GM18520 (cell line): ENCODE measurements at regions not wholly inside any gene's neighbourhood (a gene's known extent, or its start where the extent isn't known, plus 50 kb on each side); places are given as distances from the start of the nearest gene placed in this dataset.
A peak's percentile ranks its signal among the peaks of the same experiment; 100 is the strongest.
"Not testable (repeated sequence)": the region's sequence is repeated elsewhere in the genome, so short reads cannot be mapped to it uniquely, and the experiment has no call there.

Experiments used
- ATAC-seq: cut with Tn5 transposase; IDR thresholded peaks from one replicate; pipeline ENCODE4 v1.9.1; 2021; ENCODE audit not compliant: unreplicated experiment

DNA sequence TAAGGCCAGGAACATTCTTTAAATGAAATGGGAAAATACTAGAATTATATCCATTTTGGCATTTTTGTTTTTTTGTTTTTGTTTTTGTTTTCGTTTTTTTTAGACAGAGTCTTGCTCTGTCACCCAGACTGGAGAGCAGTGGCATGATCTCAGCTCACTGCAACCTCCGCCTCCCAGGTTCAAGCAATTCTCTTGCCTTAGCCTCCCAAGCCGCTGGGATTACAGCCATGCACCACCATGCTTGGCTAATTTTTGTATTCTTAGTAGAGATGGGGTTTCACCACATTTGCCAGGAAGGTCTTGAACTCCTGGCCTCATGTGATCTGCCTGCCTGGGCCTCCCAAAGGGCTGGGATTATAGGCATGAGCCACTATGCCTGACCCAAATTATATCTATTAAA lies 520.7 kb upstream of the RORB start:
- ATAC-seq = not testable (repeated sequence)

- ATAC-seq = no peak
These were observed 517.3 kb upstream of the RORB start for GRCh38 chr9:73979894-73980264.

- no peak for ATAC-seq
These were observed 516.4 kb upstream of the RORB start for GRCh38 chr9:73980754-73981153.

DNA sequence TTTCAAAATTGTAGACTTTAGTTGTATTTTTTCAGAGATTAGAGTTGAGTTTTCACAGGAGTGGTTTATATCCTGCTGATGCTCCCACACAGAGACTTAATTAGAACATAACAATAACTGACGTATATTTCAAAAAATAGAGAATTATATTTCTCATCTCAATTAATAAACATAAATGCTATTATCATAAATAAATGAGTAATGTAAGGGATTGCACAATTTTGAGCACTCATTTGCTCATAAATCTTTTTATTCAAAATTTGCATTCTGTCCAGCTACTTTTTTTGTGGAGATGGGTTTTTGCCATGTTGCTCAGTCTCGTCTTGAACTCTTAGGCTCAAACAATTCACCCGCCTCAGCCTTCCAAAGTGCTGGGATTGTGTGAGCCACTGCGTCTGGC lies 515.7 kb upstream of the RORB start:
- no peak for ATAC-seq

GRCh38 chr9:73995836-73996235 lies 501.3 kb upstream of the RORB start:
- no peak for ATAC-seq

DNA sequence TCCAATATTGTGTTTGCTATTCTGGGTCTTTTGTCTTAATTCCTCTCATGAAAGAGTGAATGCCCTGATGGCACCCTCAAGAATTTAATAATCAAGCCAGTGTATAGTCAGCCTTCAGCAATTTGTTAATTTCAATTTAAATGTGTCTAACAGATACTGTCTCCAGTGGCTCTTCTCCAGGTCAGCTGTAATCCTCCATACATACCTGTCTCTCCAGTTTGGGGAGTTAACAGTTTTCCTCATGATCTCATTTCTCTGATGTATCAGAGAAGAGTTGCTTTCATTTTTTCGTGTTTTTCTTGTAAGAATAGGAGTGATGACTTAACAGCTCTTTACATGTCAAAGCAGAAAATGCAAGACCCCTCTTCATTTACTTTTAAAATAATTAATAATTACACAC lies 500.3 kb upstream of the RORB start:
- no peak for ATAC-seq

- ATAC-seq = no peak
These were observed 495.8 kb upstream of the RORB start for GRCh38 chr9:74001382-74001781.

DNA sequence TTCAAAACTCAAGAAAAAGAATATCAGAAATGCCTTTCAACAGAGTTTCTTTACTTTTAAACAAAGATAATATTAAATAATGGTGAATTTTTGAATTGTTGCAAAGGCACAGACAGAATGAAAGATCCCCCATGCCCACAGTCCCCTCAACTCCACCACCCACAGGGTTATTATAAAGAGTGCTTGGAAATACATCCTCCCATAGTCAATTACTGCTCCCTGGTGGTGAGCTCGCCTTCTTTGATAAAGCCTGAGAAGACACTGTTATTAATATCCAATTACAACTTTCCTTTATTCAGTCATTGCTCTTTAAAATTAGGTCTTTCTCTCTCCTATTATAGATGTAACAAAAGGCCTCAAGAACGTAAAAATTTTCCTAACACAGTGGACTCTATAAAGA lies 490.2 kb upstream of the RORB start:
- no peak for ATAC-seq

DNA sequence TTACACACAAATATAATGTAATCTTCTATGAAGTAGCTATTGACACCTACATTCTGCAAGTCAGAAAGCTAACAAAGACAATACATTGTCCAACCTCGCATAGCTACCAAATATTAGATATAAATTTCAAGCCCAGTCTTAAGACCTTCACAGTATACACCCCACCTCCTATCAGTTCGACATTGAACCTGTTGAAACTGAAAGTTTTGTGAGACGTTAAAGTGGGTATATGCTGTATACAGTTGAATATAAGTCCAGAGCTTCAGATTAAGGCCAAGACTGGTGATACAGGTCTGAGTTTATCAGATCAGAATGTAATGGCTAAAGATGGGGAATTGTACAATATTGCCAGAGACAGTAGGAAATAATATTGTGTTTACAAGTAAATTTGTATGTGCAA lies 489.3 kb upstream of the RORB start:
- no peak for ATAC-seq

DNA sequence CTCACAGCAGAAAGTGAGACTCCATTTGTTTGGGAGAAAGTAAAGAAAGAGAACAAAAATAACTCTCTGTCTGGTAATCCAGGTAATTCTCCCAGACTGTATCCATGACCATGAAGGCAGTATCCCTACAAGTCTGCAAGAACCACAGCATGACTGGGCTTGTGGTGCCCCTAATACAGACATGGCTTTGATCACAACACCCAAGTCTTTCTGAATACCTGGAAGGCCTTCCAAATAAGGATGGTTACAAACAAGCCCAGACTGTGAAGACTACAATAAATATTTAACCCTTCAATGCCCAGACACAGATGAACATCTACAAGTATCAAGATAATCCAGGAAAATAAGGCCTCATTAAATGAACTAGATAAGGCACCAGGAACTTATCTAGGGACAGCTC lies 481.1 kb upstream of the RORB start:
- no peak for ATAC-seq

DNA sequence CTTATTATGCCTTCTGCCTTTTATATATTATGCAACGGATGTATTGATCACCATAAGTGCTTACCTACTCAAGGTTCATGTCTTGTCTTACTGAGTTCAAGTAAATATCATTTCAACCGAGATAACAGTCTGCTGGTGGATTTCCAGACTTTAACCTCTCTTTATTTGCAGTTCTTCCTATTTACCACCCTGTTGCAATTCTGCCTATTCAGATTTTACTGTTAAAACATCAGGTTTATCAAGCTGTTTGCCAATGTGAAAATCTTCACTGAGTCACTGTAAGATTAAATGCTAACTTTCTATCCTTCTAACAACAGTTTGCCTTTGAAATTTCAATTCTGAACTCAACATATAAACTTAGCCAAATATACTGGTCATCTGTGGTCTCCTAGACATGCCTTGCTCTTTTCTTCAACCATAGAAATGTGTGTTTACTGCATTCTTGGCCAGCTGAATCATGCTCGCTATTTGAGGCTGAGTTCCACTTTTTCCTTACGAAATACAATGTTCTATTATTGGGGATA lies 471.7 kb upstream of the RORB start:
- ATAC-seq = no peak

DNA sequence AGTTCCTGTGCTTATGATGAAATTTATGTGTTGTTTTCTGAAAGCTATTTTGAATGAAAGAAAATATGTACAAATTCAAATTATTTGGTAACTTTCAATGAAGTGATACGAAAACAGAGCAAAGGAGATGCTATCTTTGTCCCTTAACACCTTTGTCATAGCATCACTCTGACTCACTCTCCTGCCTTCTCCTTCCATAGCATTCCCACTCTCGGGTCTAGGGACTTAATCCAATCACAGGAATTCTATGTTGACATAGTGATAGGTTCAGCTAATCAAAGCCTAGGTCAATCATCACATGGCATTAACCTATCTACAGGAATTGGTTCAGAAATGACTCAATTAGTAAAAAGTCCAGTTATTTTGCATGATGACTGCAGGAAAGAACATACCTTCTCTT lies 464.7 kb upstream of the RORB start:
- no peak for ATAC-seq

- no peak for ATAC-seq
These were observed 461.3 kb upstream of the RORB start for GRCh38 chr9:74035786-74036185.

- ATAC-seq = peak; percentile 80
These were observed 460.4 kb upstream of the RORB start for GRCh38 chr9:74036549-74037231.

DNA sequence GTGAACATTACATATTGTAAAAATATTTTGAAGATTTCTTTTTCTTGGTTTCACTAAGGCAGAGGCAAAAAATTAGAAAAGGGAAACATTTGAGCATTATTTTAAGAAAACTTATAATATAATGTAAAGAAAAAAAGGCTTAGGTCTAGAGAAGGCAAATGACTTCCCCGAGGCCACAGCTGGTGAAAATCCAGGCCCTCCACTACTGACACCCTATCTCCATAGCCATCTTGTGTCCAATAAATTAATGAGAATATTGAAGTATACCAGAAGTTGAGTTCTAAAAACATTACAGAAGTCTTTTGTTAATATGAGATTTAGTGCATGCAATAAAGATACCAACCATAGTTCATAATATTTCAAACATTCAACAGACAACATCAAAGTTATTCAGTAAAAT lies 459.9 kb upstream of the RORB start:
- no peak for ATAC-seq

- ATAC-seq = no peak
These were observed 455.5 kb upstream of the RORB start for GRCh38 chr9:74041588-74041987.

DNA sequence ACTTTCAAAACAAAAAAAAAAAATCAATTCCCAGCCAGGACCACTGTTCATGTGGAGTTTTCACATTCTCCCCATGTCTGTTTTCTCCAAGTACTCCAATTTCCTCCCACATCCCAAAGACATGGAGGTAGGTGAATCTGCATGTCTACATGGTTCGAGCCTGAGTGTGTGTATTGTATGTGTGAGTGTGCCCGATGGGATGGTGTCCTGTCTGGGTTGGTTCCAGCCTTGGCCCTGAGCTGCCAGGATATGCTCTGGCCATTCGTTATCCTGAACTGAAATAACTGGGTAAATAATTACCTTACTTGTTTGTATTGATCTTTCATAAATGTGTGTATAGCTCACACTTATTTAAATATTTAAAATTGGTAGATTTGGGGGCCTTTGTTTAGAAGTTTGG lies 452.3 kb upstream of the RORB start:
- ATAC-seq = no peak

GRCh38 chr9:74056023-74056422 lies 441.1 kb upstream of the RORB start:
- no peak for ATAC-seq

- not testable (repeated sequence) for ATAC-seq
These were observed 440.1 kb upstream of the RORB start for GRCh38 chr9:74057051-74057450.

- ATAC-seq = no peak
These were observed 432.4 kb upstream of the RORB start for GRCh38 chr9:74064702-74065101.

DNA sequence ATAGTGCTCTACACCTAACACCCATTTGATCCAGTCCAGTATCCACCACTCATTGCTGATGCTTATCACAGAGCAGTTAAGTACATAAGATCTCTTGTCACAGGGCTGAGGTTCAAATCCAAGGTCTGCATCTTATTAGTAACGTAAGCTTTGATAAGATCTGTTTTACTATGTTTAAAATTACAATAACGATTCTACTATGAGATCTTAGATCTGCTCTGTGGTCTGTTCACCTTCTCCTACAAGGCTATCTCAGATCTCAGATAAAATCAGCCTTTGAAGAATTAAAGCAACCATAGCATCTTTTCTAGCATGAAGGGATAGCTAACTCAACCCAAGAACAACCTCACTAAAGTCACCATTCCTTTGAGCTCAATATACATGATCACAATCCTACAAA lies 431.0 kb upstream of the RORB start:
- no peak for ATAC-seq

GRCh38 chr9:74066605-74067004 lies 430.5 kb upstream of the RORB start:
- ATAC-seq = no peak

DNA sequence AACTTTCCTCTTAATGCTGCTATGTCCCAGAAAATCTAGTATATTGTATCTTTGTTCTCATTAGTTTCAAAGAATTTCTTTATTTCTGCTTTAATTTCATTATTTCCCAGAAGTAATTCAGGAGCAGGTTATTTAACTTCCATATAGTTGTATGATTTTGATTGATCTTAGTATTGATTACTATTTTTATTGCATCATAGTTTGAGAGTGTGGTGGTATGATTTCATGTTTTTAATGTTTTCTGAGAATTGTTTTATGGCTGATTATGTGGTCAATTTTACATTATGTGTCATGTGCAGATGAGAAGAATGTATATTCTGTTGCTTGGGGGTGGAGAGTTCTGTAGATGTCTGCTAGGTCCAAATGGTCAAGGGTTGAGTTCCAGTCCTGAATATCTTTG lies 425.6 kb upstream of the RORB start:
- no peak for ATAC-seq
